ENCODE measurements at regions not wholly inside any gene's neighbourhood (a gene's known extent, or its start where the extent isn't known, plus 50 kb on each side); places are given as distances from the start of the nearest gene placed in this dataset.

DNA sequence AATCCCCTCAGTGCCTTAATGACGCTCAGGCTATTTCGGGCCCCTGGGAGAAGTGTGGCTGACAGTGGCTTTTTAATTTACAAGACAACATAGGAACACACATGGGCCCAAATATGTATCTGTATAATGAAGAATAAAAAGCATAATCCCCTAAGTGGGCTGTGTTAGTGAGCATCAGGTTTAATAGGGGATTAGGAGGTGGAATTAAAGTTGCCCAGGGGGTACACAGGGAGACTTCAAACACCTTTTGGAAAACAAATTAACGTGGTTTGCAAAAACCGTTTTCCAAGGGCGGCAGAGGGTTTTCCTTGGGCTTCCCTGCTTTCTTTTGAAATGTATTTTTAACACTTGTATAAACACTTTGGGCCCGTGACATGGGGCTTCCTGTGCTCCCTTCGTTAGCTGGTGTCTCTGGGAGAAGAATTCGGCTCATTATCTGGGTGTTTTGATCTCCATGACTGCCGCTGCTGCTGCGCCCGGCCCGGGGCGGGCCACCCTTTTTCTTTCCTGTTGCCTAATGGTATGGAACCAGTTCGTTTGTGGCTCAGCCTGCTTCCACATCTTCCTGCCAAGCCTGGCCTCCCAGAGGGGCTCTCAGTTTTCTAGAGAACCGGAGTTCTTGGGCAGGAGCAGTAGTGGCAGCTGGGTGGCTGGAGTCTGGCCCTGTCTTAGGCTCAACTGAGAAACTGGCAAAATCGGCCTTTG, 173.0 kb downstream of the MACROH2A1 start:
- TF ChIP-seq MXI1 (IDR thresholded peaks at IDR 0.05; ENCODE audit: low read depth, low read length) (no peak), RAD21 (IDR thresholded peaks at IDR 0.05; ENCODE audit: low read length) (no peak), SMC3 (IDR thresholded peaks at IDR 0.05; ENCODE audit: low read depth, low read length) (no peak), POLR2AphosphoS5 (IDR thresholded peaks at IDR 0.05; ENCODE audit: low read depth, low read length) (no peak), FOXJ3 (CRISPR knock-in tag; IDR thresholded peaks at IDR 0.05) (no peak), JUND (IDR thresholded peaks at IDR 0.05) (no peak)
- TF ChIP-seq, protein P1, sequence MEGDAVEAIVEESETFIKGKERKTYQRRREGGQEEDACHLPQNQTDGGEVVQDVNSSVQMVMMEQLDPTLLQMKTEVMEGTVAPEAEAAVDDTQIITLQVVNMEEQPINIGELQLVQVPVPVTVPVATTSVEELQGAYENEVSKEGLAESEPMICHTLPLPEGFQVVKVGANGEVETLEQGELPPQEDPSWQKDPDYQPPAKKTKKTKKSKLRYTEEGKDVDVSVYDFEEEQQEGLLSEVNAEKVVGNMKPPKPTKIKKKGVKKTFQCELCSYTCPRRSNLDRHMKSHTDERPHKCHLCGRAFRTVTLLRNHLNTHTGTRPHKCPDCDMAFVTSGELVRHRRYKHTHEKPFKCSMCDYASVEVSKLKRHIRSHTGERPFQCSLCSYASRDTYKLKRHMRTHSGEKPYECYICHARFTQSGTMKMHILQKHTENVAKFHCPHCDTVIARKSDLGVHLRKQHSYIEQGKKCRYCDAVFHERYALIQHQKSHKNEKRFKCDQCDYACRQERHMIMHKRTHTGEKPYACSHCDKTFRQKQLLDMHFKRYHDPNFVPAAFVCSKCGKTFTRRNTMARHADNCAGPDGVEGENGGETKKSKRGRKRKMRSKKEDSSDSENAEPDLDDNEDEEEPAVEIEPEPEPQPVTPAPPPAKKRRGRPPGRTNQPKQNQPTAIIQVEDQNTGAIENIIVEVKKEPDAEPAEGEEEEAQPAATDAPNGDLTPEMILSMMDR (IDR thresholded peaks at IDR 0.05), result no peak
- TF ChIP-seq, protein P2, sequence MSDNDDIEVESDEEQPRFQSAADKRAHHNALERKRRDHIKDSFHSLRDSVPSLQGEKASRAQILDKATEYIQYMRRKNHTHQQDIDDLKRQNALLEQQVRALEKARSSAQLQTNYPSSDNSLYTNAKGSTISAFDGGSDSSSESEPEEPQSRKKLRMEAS (IDR thresholded peaks at IDR 0.05; ENCODE audit: low read depth), result no peak
- TF ChIP-seq, protein P3, sequence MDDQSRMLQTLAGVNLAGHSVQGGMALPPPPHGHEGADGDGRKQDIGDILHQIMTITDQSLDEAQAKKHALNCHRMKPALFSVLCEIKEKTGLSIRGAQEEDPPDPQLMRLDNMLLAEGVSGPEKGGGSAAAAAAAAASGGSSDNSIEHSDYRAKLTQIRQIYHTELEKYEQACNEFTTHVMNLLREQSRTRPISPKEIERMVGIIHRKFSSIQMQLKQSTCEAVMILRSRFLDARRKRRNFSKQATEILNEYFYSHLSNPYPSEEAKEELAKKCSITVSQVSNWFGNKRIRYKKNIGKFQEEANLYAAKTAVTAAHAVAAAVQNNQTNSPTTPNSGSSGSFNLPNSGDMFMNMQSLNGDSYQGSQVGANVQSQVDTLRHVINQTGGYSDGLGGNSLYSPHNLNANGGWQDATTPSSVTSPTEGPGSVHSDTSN (IDR thresholded peaks at IDR 0.05), result no peak
- TF ChIP-seq, protein P4, sequence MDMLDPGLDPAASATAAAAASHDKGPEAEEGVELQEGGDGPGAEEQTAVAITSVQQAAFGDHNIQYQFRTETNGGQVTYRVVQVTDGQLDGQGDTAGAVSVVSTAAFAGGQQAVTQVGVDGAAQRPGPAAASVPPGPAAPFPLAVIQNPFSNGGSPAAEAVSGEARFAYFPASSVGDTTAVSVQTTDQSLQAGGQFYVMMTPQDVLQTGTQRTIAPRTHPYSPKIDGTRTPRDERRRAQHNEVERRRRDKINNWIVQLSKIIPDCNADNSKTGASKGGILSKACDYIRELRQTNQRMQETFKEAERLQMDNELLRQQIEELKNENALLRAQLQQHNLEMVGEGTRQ (IDR thresholded peaks at IDR 0.05; ENCODE audit: borderline replicate concordance, low read depth, low read length), result no peak
- TF ChIP-seq, protein P5, sequence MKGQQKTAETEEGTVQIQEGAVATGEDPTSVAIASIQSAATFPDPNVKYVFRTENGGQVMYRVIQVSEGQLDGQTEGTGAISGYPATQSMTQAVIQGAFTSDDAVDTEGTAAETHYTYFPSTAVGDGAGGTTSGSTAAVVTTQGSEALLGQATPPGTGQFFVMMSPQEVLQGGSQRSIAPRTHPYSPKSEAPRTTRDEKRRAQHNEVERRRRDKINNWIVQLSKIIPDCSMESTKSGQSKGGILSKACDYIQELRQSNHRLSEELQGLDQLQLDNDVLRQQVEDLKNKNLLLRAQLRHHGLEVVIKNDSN (IDR thresholded peaks at IDR 0.05; ENCODE audit: borderline replicate concordance, low read depth), result no peak
